Esophagus muscularis mucosa (tissue), 4 donors: ENCODE measurements at regions not wholly inside any gene's neighbourhood (a gene's known extent, or its start where the extent isn't known, plus 50 kb on each side); places are given as distances from the start of the nearest gene placed in this dataset.

Experiments
- DNase-seq: peaks from one replicate; pipeline ENCODE4 v3.0.0-alpha.2; 2017; ENCODE audit errors: extremely low spot score
- H3K27ac ChIP-seq, 4 donors: fragments of 200-600 bp; sonication (generic); replicated peaks in 1 of 4; 1 replicate in 3 of 4; 2 replicates in 1 of 4; pipeline ENCODE4 v1.5.1; 2016 to 2019; ENCODE audit warnings: mild to moderate bottlenecking in 1 of 4
- H3K27me3 ChIP-seq, 4 donors: fragments of 200-600 bp; sonication (generic); one replicate each; pipeline versions ENCODE4 v1.5.1 to v1.6.0; 2016 to 2019
- H3K36me3 ChIP-seq, 4 donors: fragments of 200-600 bp; sonication (generic); one replicate each; pipeline ENCODE4 v1.5.1; 2016 to 2019
- H3K4me1 ChIP-seq, 4 donors: fragments of 200-600 bp; sonication (generic); one replicate each; pipeline ENCODE4 v1.5.1; 2016 to 2019
- H3K4me3 ChIP-seq, 4 donors: fragments of 200-600 bp; sonication (generic); 1 replicate in 2 of 4; 2 replicates in 2 of 4; pipeline ENCODE4 v1.5.1; 2016 to 2019; ENCODE audit warnings: mild to moderate bottlenecking in 4 of 4, moderate library complexity in 1 of 4
- H3K9me3 ChIP-seq, 4 donors: fragments of 200-600 bp; sonication (generic); 1 replicate in 3 of 4; 2 replicates in 1 of 4; pipeline ENCODE4 v1.5.1; 2016 to 2019
- CTCF ChIP-seq, 3 experiments: fragments of 200-600 bp in 2 of 3; fragments of 450-650 bp in 1 of 3; sonication (generic) in 2 of 3; IDR thresholded peaks; one replicate each; pipeline ENCODE4 v1.5.1; 2017 to 2019; ENCODE audit warnings: antibody characterized with exemption in 3 of 3, mild to moderate bottlenecking in 2 of 3, moderate library complexity in 1 of 3
- EP300 ChIP-seq: sonication (generic); formaldehyde crosslinking; IDR thresholded peaks from one replicate; pipeline ENCODE4 v1.6.1; 2017; ENCODE audit warnings: antibody characterized with exemption
- POLR2A ChIP-seq: fragments of 450-650 bp; IDR thresholded peaks from one replicate; pipeline ENCODE4 v1.6.1; 2017; ENCODE audit warnings: antibody characterized with exemption, moderate library complexity, mild to moderate bottlenecking, low read depth
- POLR2AphosphoS5 ChIP-seq, 2 donors: sonication (generic); formaldehyde crosslinking; IDR thresholded peaks; one replicate each; pipeline ENCODE4 v1.6.1; 2017; ENCODE audit warnings: antibody characterized with exemption in 2 of 2
- WGBS: methylation state at CpG from one replicate; pipeline ENCODE4 v1.1.5; 2018; 5-methylcytosine and 5-hydroxymethylcytosine counted together
- intact Hi-C: fragments of 100-400 bp; cut with DNase I; formaldehyde crosslinking; loops from one replicate; pipeline ENCODE4 v1.15.1; 2023

GRCh38 chr5:3342271-3343100 lies 253.1 kb upstream of the IRX1 start:
- 86% methylated on average over 15 of the region's 18 CpGs for WGBS
- Histone ChIP-seq H3K4me1 (no peaks in the 10 kb centered on the region), H3K36me3 (no peaks in the 10 kb centered on the region), H3K9me3 (no peaks in the 10 kb centered on the region), H3K4me3 (no peak overlapping the region), H3K27me3 (peaks cover 0 to 8% (median 0%) of the 10 kb centered on the region in 4 donors), H3K27ac (no peak overlapping the region)
- intact Hi-C loops, result no loop called here
- no peak for DNase-seq
- TF ChIP-seq POLR2AphosphoS5 (IDR thresholded peaks at IDR 0.05), result no peak
- no peak for TF ChIP-seq POLR2A
- TF ChIP-seq EP300, result no peak
- no peak for TF ChIP-seq CTCF (IDR thresholded peaks at IDR 0.05)

- H3K9me3 ChIP-seq, result no peaks in the 10 kb centered on the region
- peaks cover 0 to 4% (median 0%) of the 10 kb centered on the region in 4 donors for H3K27me3 ChIP-seq
- TF ChIP-seq POLR2A (no peak), POLR2AphosphoS5 (IDR thresholded peaks at IDR 0.05) (no peak), CTCF (IDR thresholded peaks at IDR 0.05) (no peak), EP300 (no peak)
- no peak overlapping the region for H3K4me3 ChIP-seq
- DNase-seq, result no peak
- no peaks in the 10 kb centered on the region for H3K36me3 ChIP-seq
- WGBS, result 75% methylated on average over 12 of the region's 15 CpGs
- H3K27ac ChIP-seq, result no peak overlapping the region
- H3K4me1 ChIP-seq, result no peaks in the 10 kb centered on the region
- intact Hi-C loops, result no loop called here
Observed at GRCh38 chr5:3341446-3342240, 254.0 kb upstream of the IRX1 start.

- no peak for TF ChIP-seq POLR2AphosphoS5 (IDR thresholded peaks at IDR 0.05)
- no peak for TF ChIP-seq EP300
- TF ChIP-seq CTCF (IDR thresholded peaks at IDR 0.05), result no peak
- TF ChIP-seq POLR2A, result no peak
- no peak overlapping the region for H3K4me3 ChIP-seq
- WGBS, result 93% methylated on average over 12 of the region's 12 CpGs
- no peaks in the 10 kb centered on the region for H3K36me3 ChIP-seq
- no peaks in the 10 kb centered on the region for H3K4me1 ChIP-seq
- no peaks in the 10 kb centered on the region for H3K9me3 ChIP-seq
- H3K27me3 ChIP-seq, result peaks cover 0 to 4% (median 0%) of the 10 kb centered on the region in 4 donors
- DNase-seq, result no peak
- intact Hi-C loops, result no loop called here
- H3K27ac ChIP-seq, result no peak overlapping the region
Observed at GRCh38 chr5:3340471-3340870, 255.2 kb upstream of the IRX1 start.

GRCh38 chr5:3339798-3340115 lies 255.9 kb upstream of the IRX1 start:
- H3K4me3 ChIP-seq, result no peak overlapping the region
- H3K27ac ChIP-seq, result no peak overlapping the region
- DNase-seq, result no peak
- H3K9me3 ChIP-seq, result no peaks in the 10 kb centered on the region
- peaks cover 0 to 2% (median 0%) of the 10 kb centered on the region in 4 donors for H3K27me3 ChIP-seq
- intact Hi-C loops, result no loop called here
- TF ChIP-seq POLR2A, result no peak
- no peak for TF ChIP-seq POLR2AphosphoS5 (IDR thresholded peaks at IDR 0.05)
- no peak for TF ChIP-seq EP300
- no peak for TF ChIP-seq CTCF (IDR thresholded peaks at IDR 0.05)
- WGBS, result 78% methylated on average over 10 of the region's 10 CpGs
- H3K36me3 ChIP-seq, result no peaks in the 10 kb centered on the region
- no peaks in the 10 kb centered on the region for H3K4me1 ChIP-seq
